Brain pericyte (primary cell): ENCODE measurements at regions not wholly inside any gene's neighbourhood (a gene's known extent, or its start where the extent isn't known, plus 50 kb on each side); places are given as distances from the start of the nearest gene placed in this dataset.

Experiments
- DNase-seq: peaks from one replicate; pipeline ENCODE4 v3.0.0-alpha.2; 2012; ENCODE audit warnings: low read depth, low spot score

GRCh38 chr20:60064554-60065196 lies 106.5 kb downstream of the CDH26 start:
- no peak for DNase-seq

DNA sequence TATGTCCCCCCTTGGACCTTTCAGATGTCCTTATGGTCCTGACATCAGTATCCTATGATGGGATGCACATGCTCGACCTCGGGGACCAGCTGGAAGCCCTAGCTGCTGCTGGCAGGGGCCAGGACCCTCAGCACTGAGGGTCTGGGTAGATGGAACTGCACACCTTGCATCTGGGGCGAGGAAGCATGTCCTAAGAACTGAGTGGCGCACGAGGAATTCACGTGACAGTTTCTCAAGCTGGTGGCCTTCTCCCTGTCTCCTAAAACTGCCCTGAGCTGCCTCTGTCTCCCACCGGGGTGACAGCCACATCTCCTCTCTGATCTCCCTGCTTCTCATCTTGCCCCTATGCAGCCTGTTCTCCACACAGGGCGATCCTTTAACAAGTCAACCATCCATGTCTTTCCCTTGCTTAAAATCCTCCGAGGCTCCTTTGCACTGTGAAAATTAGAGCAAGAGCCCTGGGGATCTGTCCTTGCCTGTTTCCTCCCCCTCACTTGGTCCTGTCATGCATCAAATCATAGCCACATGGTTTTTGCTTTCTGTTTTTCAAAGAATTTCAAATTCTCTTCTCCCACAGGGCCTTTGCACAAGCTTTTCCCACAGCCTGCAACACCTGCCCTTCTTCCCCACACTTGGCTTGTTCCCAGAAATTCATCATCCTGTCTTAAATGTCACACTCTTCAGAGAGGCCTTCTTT lies 107.7 kb downstream of the CDH26 start:
- no peak for DNase-seq

- no peak for DNase-seq
Measured at GRCh38 chr20:60066438-60066823, 108.2 kb downstream of the CDH26 start.

GRCh38 chr20:60068509-60068908 lies 110.3 kb downstream of the CDH26 start:
- no peak for DNase-seq

- no peak for DNase-seq
Measured at GRCh38 chr20:60069656-60070055, 111.4 kb downstream of the CDH26 start.

GRCh38 chr20:60070791-60071190 lies 112.6 kb downstream of the CDH26 start:
- no peak for DNase-seq

DNA sequence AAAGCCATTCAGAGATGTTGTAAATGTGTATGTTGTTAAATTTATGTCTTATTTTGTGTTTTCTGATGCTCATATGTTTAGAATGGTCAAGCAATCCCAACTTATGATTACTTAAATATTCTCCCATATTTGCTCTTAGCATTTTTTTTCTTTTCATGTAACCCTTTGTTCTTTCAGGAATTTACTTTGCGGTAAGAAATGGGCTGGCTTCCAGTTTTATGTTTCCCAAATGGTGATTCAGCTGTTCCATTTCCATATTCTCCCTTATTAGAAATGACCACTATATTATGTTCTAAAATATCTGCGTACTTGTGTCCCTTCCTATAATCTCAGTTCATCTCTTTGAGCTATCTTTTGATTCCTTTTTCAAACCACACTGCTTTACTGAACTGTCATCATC lies 113.7 kb downstream of the CDH26 start:
- DNase-seq: peak; percentile 45

- DNase-seq: no peak
Measured at GRCh38 chr20:60073086-60073485, 114.9 kb downstream of the CDH26 start.

- no peak for DNase-seq
Measured at GRCh38 chr20:60073504-60073903, 115.3 kb downstream of the CDH26 start.

DNA sequence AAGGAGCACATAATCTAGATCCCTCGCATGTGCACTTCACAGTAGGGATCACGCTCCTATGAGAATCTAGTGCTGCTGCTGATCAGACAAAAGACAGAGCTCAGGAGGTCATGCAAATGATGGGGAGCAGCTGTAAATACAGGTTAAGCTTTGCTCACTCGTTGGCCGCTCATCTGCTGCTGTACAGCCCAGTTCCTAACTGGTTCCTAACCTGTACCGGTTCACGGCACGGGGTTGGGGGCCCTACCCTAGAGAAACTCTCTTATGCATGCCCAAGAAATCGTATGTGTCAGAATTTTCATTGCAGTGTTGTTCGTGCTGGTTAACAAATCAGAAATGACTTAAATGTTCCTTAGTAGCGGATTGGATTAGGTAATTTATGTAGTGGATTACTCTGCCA lies 116.1 kb downstream of the CDH26 start:
- no peak for DNase-seq

- no peak for DNase-seq
Measured at GRCh38 chr20:60078351-60079250, 120.4 kb downstream of the CDH26 start.

DNA sequence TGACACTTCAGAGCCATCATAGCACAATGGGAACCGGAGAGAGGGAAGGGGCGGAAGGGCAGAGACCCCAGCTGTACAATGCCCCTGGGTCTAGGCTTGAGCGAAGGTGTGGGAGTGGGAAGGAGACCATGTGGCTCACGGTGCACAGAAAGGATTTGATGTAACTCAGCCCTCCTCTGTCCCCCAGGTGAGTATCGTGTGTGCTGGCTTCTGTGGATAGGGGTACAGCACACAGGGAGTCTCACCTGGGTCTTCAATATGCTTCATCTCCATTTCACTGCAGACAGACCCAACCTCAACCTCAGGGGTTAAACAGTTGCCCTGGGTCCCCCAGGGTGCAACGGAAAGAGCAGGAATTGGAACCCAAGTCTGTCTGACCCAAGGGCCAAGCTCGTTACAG lies 122.2 kb downstream of the CDH26 start:
- DNase-seq: no peak

GRCh38 chr20:60085551-60086132 lies 127.4 kb downstream of the CDH26 start:
- DNase-seq: no peak

- DNase-seq: no peak
Measured at GRCh38 chr20:60086821-60087562, 128.8 kb downstream of the CDH26 start.

GRCh38 chr20:60087563-60088105 lies 129.4 kb downstream of the CDH26 start:
- no peak for DNase-seq

- no peak for DNase-seq
Measured at GRCh38 chr20:60088236-60088635, 130.0 kb downstream of the CDH26 start.

DNA sequence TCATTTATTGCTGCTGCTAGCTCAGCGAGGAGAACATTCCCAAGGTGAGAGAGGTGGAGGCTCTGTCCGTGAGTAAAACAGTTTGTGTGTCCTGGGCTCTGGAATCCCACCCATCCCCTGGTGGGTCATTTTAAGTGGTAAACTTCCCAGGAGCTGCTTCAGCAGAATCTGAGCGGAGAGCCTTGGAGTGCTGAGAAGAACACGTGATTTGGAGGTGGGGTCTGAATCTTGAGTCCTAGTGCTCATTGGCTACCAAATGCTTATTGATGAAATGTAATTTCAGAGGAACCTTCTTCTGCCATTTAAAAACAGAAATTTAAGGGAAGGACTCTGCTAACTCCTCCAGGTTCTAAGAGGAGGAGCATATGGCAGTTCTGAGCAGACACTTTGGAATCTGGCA lies 132.4 kb downstream of the CDH26 start:
- DNase-seq: no peak

DNA sequence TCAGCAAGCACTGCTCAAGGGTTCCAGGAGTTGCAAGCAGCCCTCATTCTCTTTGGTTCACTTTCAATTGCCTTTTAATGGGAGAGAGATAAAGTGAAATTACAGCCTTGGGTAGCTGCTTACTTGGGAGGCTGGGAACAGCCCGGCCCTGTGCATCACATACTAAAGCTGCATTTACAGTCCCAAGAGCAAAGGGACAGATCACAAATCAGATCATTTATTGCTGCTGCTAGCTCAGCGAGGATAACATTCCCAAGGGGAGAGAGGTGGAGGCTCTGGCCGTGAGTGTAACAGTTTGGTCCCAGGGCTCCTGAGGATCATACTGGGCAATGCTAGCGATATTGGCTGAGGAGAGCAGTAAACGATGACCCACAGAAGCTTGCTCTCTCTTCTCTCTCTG lies 133.1 kb downstream of the CDH26 start:
- no peak for DNase-seq

- DNase-seq: no peak
Measured at GRCh38 chr20:60091861-60092260, 133.6 kb downstream of the CDH26 start.

DNA sequence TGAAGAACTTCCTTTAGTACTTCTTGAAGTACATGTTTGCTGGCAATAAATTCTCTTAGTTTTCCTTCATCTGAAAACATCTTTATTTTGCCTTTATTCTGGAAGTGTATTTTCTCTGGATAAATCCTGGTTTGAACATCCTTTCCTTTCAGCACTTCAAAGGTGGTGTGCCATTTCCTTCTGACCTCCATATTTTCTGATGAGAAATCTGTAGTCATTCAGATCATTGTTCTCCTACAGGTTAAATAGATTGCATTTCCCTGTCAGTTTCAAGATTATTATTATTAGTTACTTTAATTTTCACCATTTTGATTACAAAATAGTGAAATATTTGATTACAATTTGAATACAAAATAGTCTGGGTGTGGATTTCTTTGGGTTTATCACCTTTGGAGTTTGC lies 134.5 kb downstream of the CDH26 start:
- no peak for DNase-seq

DNA sequence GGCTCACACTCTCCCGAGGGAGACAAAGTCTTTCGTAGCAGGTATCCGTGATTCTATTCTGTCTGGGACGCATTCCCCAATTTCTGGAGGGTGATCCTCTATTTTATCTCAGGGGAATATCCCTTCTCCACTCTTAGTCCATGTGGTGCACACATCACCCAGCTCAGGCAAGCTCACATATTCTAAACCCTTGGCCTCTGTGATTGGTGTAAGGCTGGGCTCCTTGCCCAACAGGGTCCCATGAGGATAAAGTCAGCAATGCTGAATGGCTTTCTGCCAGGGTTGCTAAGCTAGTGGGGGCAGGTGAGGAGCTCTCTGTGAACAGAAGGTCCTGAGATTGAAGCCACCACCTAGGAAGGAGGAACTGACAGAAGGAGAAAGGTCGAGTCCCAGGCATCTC lies 137.2 kb downstream of the CDH26 start:
- DNase-seq: no peak
